ENCODE measurements at regions not wholly inside any gene's neighbourhood (a gene's known extent, or its start where the extent isn't known, plus 50 kb on each side); places are given as distances from the start of the nearest gene placed in this dataset.
"Not testable (repeated sequence)": the region's sequence is repeated elsewhere in the genome, so short reads cannot be mapped to it uniquely, and the experiment has no call there.

DNA sequence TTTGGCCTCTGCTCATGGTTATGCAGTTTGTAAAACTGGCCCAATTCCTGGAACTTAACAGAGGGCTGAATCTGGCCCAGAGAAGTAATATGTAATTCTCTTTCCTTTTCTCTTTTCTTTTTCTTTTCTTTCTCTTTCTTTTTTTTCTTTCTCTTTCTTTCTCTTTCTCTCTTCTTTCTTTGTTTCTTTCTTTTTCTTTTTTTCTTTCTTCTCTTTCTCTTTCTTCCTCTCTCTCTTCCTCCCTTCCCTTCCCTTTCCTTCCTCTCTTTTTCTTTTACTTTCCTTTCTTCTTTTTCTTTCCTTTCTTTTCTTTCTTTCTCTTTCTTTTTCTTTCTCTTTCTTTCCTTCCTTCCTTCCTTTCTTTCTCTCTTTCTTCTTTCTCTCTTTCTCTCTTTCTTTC is 88.8 kb upstream of the SLITRK5 start:
- DNase-seq: no peak

- DNase-seq: no peak
Observed at GRCh38 chr13:87590518-87590917, 80.7 kb upstream of the SLITRK5 start.

DNA sequence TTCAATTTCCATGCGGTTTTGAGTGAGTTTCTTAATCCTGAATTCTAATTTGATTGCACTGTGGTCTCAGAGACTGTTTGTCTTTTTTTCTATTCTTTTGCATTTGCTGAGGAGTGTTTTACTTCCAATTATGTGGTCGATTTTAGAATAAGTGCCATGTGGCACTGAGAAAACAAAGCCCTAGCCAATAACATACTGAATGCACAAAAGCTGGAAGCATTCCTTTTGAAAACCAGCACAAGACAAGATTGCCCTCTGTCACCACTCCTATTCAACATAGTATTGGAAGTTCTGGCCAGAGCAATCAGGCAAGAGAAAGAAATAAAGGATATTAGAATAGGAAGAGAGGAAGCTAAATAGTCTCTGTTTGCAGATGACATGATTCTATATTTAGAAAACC is 66.7 kb upstream of the SLITRK5 start:
- not testable (repeated sequence) for DNase-seq

GRCh38 chr13:87607266-87607665 is 63.9 kb upstream of the SLITRK5 start:
- DNase-seq: no peak

DNA sequence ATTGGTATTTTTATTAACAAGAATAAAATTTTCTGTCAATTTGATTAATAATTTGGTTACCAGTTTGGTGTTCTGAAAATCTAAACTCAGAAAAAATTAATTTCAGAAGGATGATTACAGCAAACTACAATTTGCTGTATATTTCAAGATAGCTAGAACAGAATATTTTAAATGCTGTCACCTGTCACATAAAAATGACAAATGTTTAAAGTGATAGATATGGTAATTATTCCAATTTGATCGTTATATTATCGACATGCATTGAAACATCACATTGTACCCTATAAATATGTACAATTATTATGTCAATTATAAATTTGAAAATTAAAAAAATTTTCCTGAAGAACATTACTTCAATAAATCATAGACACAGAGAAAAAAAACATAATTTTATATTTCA is 56.9 kb upstream of the SLITRK5 start:
- DNase-seq: no peak

Data from activated effector memory CD4-positive, alpha-beta T cell treated with anti-CD3 and anti-CD28 coated beads, Interleukin-2, amount 50 U/mL, for 16 hours (primary cell).